WERI-Rb-1 (cell line): ENCODE measurements at regions not wholly inside any gene's neighbourhood (a gene's known extent, or its start where the extent isn't known, plus 50 kb on each side); places are given as distances from the start of the nearest gene placed in this dataset.

ENCODE experiments used
- DNase-seq: peaks from one replicate; pipeline ENCODE4 v3.0.0-alpha.2; 2020
- H3K27ac ChIP-seq: fragments of 250-450 bp; sonication (Bioruptor Pico); 2 replicates; pipeline ENCODE4 v1.5.1; 2020; ENCODE audit warnings: mild to moderate bottlenecking, moderate library complexity
- H3K27me3 ChIP-seq: fragments of 250-450 bp; sonication (Bioruptor Pico); 2 replicates; pipeline ENCODE4 v1.5.1; 2021; ENCODE audit warnings: mild to moderate bottlenecking, low read depth, moderate library complexity; ENCODE audit not compliant: insufficient read depth, severe bottlenecking
- H3K36me3 ChIP-seq: fragments of 250-450 bp; sonication (Bioruptor Pico); 2 replicates; pipeline ENCODE4 v1.5.1; 2020; ENCODE audit warnings: mild to moderate bottlenecking, moderate library complexity
- H3K4me3 ChIP-seq: 2 replicates; pipeline ENCODE4 v1.5.1; 2011; ENCODE audit warnings: low read depth, mild to moderate bottlenecking, control low read depth, low read length
- H3K9me3 ChIP-seq: fragments of 250-450 bp; sonication (Bioruptor Pico); 2 replicates; pipeline ENCODE4 v1.5.1; 2021; ENCODE audit warnings: mild to moderate bottlenecking, moderate library complexity; ENCODE audit not compliant: severe bottlenecking
- CTCF ChIP-seq: IDR thresholded peaks from 2 replicates; pipeline ENCODE4 v1.5.1; 2011; ENCODE audit warnings: low read depth, mild to moderate bottlenecking, control low read depth, inconsistent platforms, low read length

- DNase-seq = no peak
- H3K36me3 ChIP-seq = no peaks in the 10 kb centered on the region
- no peak for TF ChIP-seq CTCF
- H3K27ac ChIP-seq = no peak overlapping the region
- no peak overlapping the region for H3K4me3 ChIP-seq
- H3K9me3 ChIP-seq = no peaks in the 10 kb centered on the region
- H3K27me3 ChIP-seq = no peaks in the 10 kb centered on the region
Observed at GRCh38 chr11:26088391-26088790, 243.5 kb upstream of the ANO3 start.

GRCh38 chr11:26090651-26091050, 241.3 kb upstream of the ANO3 start:
- Histone ChIP-seq H3K4me3 (no peak overlapping the region), H3K27ac (no peak overlapping the region), H3K36me3 (no peaks in the 10 kb centered on the region), H3K9me3 (no peaks in the 10 kb centered on the region), H3K27me3 (no peaks in the 10 kb centered on the region)
- DNase-seq = no peak
- TF ChIP-seq CTCF = no peak

- Histone ChIP-seq H3K27me3 (no peaks in the 10 kb centered on the region), H3K36me3 (no peaks in the 10 kb centered on the region), H3K27ac (no peak overlapping the region), H3K9me3 (no peaks in the 10 kb centered on the region), H3K4me3 (no peak overlapping the region)
- DNase-seq = no peak
- TF ChIP-seq CTCF = no peak
Observed at GRCh38 chr11:26093206-26093605, 238.7 kb upstream of the ANO3 start.

- Histone ChIP-seq H3K36me3 (no peaks in the 10 kb centered on the region), H3K27ac (no peak overlapping the region), H3K27me3 (no peaks in the 10 kb centered on the region), H3K9me3 (no peaks in the 10 kb centered on the region), H3K4me3 (no peak overlapping the region)
- no peak for TF ChIP-seq CTCF
- no peak for DNase-seq
Observed at GRCh38 chr11:26095340-26095739, 236.6 kb upstream of the ANO3 start.

GRCh38 chr11:26096451-26096850, 235.5 kb upstream of the ANO3 start:
- H3K9me3 ChIP-seq = no peaks in the 10 kb centered on the region
- H3K4me3 ChIP-seq = no peak overlapping the region
- TF ChIP-seq CTCF = no peak
- H3K36me3 ChIP-seq = no peaks in the 10 kb centered on the region
- no peak for DNase-seq
- H3K27ac ChIP-seq = no peak overlapping the region
- no peaks in the 10 kb centered on the region for H3K27me3 ChIP-seq

GRCh38 chr11:26102325-26102724, 229.6 kb upstream of the ANO3 start:
- DNase-seq = no peak
- H3K27me3 ChIP-seq = no peaks in the 10 kb centered on the region
- no peaks in the 10 kb centered on the region for H3K36me3 ChIP-seq
- no peak overlapping the region for H3K27ac ChIP-seq
- H3K4me3 ChIP-seq = no peak overlapping the region
- H3K9me3 ChIP-seq = no peaks in the 10 kb centered on the region
- no peak for TF ChIP-seq CTCF
